HG03558 (cell line): ENCODE measurements at regions not wholly inside any gene's neighbourhood (a gene's known extent, or its start where the extent isn't known, plus 50 kb on each side); places are given as distances from the start of the nearest gene placed in this dataset.
A peak's percentile ranks its signal among the peaks of the same experiment; 100 is the strongest.

Source experiments
- ATAC-seq: cut with Tn5 transposase; IDR thresholded peaks from one replicate; pipeline ENCODE4 v1.9.1; 2021; ENCODE audit warnings: moderate number of reproducible peaks; ENCODE audit not compliant: unreplicated experiment; ENCODE audit errors: extremely low read depth

- ATAC-seq: no peak
These were observed 376.1 kb downstream of the EFNA5 start for GRCh38 chr5:107294669-107295068.

GRCh38 chr5:107294211-107294550 is 376.6 kb downstream of the EFNA5 start:
- peak; percentile 58 for ATAC-seq

DNA sequence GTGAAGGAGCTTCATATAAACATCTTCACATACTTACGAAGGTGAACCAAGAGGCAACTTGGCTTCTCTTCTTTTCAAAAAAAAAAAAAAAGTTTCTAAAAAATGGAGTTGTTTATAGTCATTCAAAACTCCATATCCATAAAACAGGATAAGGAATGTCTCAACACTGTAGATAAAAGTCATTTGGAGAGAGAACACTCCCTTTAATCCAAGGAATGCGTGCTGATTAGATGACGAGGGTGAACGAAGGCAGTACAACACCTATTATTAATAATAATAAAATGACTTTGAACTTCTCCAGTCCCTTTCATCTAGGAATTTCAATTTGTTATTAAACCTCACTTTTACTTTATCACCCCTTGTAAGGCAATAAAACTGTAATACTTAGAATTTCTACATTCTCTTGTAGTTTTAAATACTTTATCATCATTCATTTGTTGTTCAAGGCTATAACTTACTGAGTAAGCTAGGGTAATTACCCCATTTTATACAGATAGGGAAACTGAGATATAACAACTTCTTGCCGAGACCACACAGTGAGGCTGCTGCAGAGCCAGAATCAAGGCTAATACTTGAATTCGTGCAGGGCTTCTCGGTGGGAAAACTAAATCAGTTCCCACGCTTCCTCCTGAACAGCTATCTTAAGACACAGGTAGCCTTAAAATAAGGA is 377.1 kb downstream of the EFNA5 start:
- no peak for ATAC-seq

GRCh38 chr5:107291866-107292265 is 378.9 kb downstream of the EFNA5 start:
- ATAC-seq: no peak

- no peak for ATAC-seq
These were observed 379.8 kb downstream of the EFNA5 start for GRCh38 chr5:107290780-107291398.

DNA sequence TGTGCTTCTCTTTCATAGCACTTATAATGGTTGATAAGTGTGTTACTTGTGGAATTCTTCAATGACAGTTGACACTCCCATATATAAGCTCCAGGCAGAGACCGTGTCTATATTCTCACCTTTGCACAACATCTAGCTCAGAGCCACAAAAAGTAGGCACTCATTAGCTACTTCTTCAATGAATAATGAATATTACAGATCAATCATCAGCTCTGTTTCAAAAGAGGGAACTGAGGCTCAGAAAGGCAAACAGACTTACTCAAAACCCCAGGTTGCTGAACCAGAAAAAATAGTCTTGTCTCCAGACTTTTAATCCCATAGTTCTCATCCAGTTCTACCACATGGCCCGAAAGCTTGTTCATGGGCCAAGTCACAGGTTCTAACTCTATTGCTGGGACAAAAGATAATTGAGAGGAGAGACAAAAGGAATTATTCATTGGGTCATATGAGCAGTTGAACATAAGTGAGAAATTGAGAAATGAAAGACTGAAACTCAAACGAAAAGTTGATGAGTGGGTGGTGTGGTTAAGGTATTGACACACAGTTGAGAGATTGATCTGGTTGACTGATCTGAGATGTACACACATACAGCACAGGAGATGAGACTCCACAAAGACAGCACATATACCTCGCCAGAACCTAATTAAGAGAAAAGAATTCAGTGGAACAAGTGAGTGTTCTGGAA is 381.6 kb downstream of the EFNA5 start:
- peak; percentile 86 for ATAC-seq

GRCh38 chr5:107286447-107287098 is 384.2 kb downstream of the EFNA5 start:
- no peak for ATAC-seq

DNA sequence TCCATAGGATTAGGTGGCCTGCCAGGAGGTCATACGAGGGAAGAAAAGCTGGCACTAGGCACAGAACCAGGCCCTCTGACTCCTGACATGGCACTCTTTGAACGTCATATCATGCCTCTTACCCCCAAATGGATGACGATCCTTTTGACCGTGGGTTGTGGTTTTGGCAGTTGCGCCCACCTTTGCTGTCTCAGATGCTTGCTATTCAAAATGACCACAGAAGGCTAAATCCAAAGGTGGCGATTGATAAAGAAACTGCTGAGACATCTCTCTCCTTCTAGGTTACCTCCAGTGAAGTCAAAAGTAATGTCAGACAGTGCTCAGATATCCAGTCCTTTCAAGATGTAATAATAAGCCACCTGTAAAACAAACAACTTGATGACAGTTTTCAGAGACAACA is 385.0 kb downstream of the EFNA5 start:
- ATAC-seq: peak; percentile 28

DNA sequence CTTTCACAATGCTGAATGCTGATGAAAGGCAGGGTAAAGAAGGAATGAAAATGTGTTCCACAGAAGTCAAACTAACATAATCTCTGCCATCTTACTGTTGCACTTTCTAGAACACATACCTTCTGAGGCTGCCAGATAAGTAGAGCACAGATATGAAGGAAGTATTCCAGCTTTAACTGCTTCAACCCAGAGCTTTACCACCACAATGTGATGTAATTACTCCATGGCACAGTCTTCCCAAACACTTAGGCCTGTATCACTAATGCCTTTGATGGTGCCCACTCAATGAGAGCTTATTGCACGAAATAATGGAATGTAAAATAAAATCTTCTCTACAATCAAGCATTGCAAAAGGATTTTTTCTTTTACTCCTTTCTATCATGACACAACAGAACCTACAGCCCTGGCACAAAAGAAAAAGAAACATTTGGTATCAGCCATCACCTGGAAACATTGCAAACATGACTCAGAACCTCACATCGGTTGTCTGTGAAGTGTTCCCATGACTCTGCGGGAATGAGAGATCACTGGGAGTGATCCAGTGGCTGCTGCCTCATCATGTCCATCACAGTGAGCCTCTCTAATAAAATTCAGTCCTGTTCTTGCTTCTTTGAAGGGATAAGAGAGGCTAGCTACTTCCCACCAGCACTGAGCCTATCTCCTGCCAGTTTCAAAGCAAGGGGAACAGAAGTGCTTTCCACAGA is 385.8 kb downstream of the EFNA5 start:
- ATAC-seq: no peak

DNA sequence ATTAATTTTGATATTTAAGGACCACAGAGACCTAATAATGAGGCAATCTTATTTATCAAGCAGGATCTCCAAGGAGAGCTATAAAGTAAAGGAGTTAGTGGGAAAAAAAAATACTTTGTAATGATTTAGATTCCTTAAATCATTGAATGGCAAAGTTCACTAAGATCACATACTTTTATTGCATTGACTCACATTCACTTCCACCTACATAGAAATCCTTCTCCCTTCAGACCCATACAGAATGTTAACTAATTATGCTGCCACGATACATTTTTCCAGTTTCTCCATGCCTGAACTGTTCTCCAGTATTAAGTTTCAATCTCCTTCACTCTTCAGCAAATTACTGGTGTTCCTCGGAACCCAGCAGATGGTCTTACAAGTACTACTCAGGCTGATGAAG is 388.7 kb downstream of the EFNA5 start:
- ATAC-seq: no peak

- no peak for ATAC-seq
These were observed 392.0 kb downstream of the EFNA5 start for GRCh38 chr5:107278774-107279173.

GRCh38 chr5:107277485-107278125 is 393.1 kb downstream of the EFNA5 start:
- no peak for ATAC-seq

DNA sequence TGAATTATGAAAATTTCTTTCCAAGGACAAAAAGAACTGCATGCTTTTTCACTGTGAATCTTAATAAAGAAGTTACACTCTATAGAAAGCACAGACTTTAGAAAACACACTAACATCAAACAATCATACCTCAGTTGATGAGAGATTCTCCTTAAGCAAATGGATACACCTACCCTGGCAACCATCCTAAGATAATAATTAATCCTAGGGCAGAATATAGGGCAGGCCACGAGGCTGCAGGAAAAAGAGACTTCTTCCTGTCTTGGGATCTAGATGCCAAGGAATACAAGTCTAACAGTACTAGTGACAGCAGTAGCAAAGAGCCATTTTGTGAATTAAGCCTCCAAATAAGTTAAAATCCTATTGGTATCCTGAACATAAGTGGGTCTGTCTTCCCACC is 395.4 kb downstream of the EFNA5 start:
- no peak for ATAC-seq

DNA sequence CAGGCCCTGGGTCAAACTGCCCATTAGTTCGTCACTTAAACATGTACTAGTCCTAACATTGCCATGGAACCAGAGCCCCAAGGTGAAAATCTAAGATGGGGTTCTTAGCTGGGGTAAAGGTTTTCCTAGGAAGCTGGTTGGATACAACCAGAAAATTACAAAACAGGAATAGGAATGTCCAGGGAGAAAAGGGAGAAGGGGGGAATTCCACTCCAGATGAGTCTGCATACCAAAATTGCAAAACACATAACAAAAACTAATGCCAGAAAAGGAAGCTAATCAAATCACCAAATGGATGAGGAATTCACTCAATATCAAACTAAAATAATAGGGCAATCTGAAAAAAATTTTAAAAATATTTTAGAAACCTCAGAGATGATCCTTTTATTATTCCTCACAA is 396.2 kb downstream of the EFNA5 start:
- ATAC-seq: no peak

DNA sequence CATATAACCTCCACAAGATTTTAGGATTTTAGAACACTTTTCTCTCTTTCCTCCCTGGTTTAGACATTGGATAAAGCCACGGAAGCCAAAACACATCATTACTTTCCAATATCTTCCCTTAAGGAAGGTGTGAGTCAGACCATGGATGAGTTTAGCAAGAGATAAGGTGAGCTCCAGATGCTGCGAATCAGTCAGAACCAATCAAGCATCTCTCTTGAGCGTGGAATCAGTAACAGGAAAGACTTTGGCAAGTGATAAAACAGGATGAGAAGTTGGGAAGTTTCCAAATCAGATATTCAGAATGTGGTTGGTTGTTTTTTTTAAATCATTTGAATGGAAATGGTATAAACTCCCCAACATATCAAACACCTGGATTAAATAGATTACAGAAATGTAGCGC is 397.8 kb downstream of the EFNA5 start:
- ATAC-seq: no peak

DNA sequence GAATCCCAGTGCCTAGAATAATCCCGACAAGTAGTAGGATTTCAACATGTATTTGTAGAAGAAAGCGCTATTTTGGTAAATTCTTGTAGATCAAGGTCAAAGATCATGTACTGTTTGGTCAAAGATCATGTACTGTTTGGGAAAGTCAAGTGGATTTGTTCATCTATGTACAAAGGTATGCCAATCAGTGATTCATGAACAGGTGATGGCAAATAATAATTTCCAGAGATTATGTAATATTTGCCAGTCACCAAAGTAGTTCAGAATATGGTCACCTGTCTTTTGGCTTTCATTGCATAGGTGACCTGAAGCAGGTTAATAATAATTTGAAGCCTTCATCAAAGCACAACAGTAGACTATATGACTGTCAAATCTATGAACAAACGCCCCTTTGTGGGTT is 398.2 kb downstream of the EFNA5 start:
- ATAC-seq: no peak

GRCh38 chr5:107271682-107272350 is 398.9 kb downstream of the EFNA5 start:
- ATAC-seq: no peak

GRCh38 chr5:107270561-107270960 is 400.2 kb downstream of the EFNA5 start:
- ATAC-seq: no peak

- ATAC-seq: no peak
These were observed 401.1 kb downstream of the EFNA5 start for GRCh38 chr5:107269678-107270077.

- no peak for ATAC-seq
These were observed 401.5 kb downstream of the EFNA5 start for GRCh38 chr5:107269256-107269655.
